Upper lobe of left lung (tissue), 6 donors: ENCODE measurements at regions not wholly inside any gene's neighbourhood (a gene's known extent, or its start where the extent isn't known, plus 50 kb on each side); places are given as distances from the start of the nearest gene placed in this dataset.
"Not testable (repeated sequence)": the region's sequence is repeated elsewhere in the genome, so short reads cannot be mapped to it uniquely, and the experiment has no call there.

Experiments used
- ATAC-seq, 2 donors: fragments of 200-7000 bp; cut with Tn5 transposase; one replicate each; pipeline ENCODE4 v1.9.1; 2022; ENCODE audit warnings: mild to moderate bottlenecking in 2 of 2, moderate library complexity in 2 of 2; ENCODE audit not compliant: low FRiP score in 2 of 2
- DNase-seq, 2 donors: peaks; one replicate each; pipeline ENCODE4 v3.0.0-alpha.2; 2019 to 2020
- H3K27ac ChIP-seq, 4 donors: fragments of 200-600 bp; sonication (generic); one replicate each; pipeline ENCODE4 v1.5.1; 2016 to 2019
- H3K27me3 ChIP-seq, 4 donors: fragments of 200-600 bp; sonication (generic); one replicate each; pipeline ENCODE4 v1.5.1; 2017 to 2019
- H3K36me3 ChIP-seq, 4 donors: fragments of 200-600 bp; sonication (generic); one replicate each; pipeline ENCODE4 v1.5.1; 2016 to 2019
- H3K4me1 ChIP-seq, 4 donors: fragments of 200-600 bp; sonication (generic); one replicate each; pipeline ENCODE4 v1.5.1; 2018 to 2019
- H3K4me3 ChIP-seq, 4 donors: fragments of 200-600 bp; sonication (generic); one replicate each; pipeline ENCODE4 v1.5.1; 2017 to 2019; ENCODE audit warnings: mild to moderate bottlenecking in 2 of 4, moderate library complexity in 1 of 4
- H3K9me3 ChIP-seq, 4 donors: fragments of 200-600 bp; sonication (generic); one replicate each; pipeline ENCODE4 v1.5.1; 2018 to 2019
- EP300 ChIP-seq, 4 donors: sonication (generic); formaldehyde crosslinking; IDR thresholded peaks; one replicate each; pipeline ENCODE4 v1.5.1; 2017; ENCODE audit warnings: antibody characterized with exemption in 4 of 4, control low read depth in 2 of 4
- POLR2A ChIP-seq, 4 donors: fragments of 450-650 bp; IDR thresholded peaks; one replicate each; pipeline ENCODE4 v1.5.1; 2016 to 2017; ENCODE audit warnings: antibody characterized with exemption in 4 of 4, mild to moderate bottlenecking in 2 of 4
- POLR2AphosphoS5 ChIP-seq, 2 donors: sonication (generic); formaldehyde crosslinking; IDR thresholded peaks; one replicate each; pipeline ENCODE4 v1.5.1; 2017; ENCODE audit warnings: antibody characterized with exemption in 2 of 2
- WGBS, 2 donors: methylation state at CpG; one replicate each; pipeline ENCODE4 v1.1.5; 2017 to 2018; 5-methylcytosine and 5-hydroxymethylcytosine counted together
- TF ChIP-seq, protein P1 (sequence below), 6 experiments: fragments of 450-650 bp in 4 of 6; fragments of 200-600 bp in 2 of 6; sonication (generic) in 2 of 6; IDR thresholded peaks; one replicate each; pipeline ENCODE4 v1.5.1; 2016 to 2019; ENCODE audit warnings: antibody characterized with exemption in 6 of 6
- donor health status: DM: no; HTN: no; CAD: no; lungs with moderate emphysema.
- donor health status: DM: no; HTN: yes; CAD: no; lungs with severe emphysema.

DNA sequence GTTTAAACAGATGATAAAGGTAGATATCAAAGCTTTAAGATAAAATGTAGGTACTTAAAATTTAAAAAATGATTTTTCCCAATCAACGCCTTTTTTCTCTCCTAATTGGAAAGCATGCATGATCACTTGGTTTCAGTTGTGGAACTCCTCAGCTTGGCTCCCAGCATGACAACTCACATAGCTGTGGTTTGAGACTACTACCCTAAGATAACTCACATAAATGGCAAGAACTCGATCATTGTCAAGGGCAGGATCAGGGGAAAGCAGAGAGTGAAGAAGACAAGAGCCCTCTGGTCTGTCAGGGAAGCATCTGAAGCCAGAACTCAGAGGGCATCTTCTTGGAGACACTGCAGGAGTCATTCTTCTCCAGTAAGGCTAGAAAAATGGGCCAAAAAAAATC is 516.7 kb downstream of the NTRK3 start:
- 75 to 79% methylated on average over 2 of the region's 2 CpGs for WGBS, 2 donors
- DNase-seq (no peak), ATAC-seq (no peak)
- TF ChIP-seq, protein P1, sequence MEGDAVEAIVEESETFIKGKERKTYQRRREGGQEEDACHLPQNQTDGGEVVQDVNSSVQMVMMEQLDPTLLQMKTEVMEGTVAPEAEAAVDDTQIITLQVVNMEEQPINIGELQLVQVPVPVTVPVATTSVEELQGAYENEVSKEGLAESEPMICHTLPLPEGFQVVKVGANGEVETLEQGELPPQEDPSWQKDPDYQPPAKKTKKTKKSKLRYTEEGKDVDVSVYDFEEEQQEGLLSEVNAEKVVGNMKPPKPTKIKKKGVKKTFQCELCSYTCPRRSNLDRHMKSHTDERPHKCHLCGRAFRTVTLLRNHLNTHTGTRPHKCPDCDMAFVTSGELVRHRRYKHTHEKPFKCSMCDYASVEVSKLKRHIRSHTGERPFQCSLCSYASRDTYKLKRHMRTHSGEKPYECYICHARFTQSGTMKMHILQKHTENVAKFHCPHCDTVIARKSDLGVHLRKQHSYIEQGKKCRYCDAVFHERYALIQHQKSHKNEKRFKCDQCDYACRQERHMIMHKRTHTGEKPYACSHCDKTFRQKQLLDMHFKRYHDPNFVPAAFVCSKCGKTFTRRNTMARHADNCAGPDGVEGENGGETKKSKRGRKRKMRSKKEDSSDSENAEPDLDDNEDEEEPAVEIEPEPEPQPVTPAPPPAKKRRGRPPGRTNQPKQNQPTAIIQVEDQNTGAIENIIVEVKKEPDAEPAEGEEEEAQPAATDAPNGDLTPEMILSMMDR (IDR thresholded peaks at IDR 0.05), result no peak
- TF ChIP-seq EP300 (IDR thresholded peaks at IDR 0.05) (no peak), POLR2AphosphoS5 (IDR thresholded peaks at IDR 0.05) (no peak), POLR2A (IDR thresholded peaks at IDR 0.05) (no peak)
- Histone ChIP-seq H3K4me1 (no peaks in the 10 kb centered on the region), H3K9me3 (no peaks in the 10 kb centered on the region), H3K4me3 (no peak overlapping the region), H3K27ac (no peak overlapping the region), H3K27me3 (no peaks in the 10 kb centered on the region), H3K36me3 (no peaks in the 10 kb centered on the region)

DNA sequence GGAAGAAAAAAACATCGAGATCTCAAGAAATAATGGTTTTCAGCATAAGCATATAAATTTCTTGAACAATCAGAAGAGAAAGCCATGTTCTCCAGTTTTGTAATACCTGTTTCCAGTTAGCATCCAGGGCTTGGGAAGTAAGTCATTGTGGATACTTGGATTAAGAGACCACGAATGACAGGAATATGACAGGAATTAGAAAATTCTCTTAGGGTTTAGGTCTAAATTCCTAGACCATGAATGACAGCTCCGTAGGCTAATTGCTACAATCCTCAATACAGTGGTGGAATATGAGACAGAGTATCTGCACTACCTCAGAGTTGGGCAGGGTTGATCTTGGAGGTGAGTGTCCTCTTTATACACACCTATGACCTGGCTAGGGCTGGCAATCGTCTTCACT is 517.5 kb downstream of the NTRK3 start:
- Histone ChIP-seq H3K4me3 (no peak overlapping the region), H3K27me3 (no peaks in the 10 kb centered on the region), H3K36me3 (no peaks in the 10 kb centered on the region), H3K4me1 (no peaks in the 10 kb centered on the region), H3K9me3 (no peaks in the 10 kb centered on the region), H3K27ac (no peak overlapping the region)
- TF ChIP-seq, protein P1 (IDR thresholded peaks at IDR 0.05), result no peak
- TF ChIP-seq EP300 (IDR thresholded peaks at IDR 0.05), result no peak
- no peak for DNase-seq
- 60 to 84% methylated on average over 4 of the region's 4 CpGs for WGBS, 2 donors
- no peak for ATAC-seq

DNA sequence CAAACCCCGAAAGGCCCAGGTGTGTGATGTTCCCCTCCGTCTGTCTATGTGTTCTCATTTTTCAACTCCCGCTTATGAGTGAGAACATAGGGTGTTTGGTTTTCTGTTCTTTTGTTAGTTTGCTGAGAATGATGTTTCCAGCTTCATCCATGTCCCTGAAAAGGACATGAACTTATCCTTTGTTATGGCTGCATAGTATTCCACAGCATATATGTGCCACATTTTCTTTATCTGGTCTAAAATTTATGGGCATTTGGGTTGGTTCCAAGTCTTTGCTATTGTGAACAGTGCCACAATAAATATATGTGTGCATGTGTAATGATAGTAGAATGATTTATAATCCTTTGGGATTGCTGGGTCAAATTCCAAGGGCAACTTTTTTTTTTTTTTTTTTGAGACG is 519.1 kb downstream of the NTRK3 start:
- 89 to 96% methylated on average over 4 of the region's 4 CpGs for WGBS, 2 donors
- H3K9me3 ChIP-seq, H3K27me3 ChIP-seq, ATAC-seq, H3K27ac ChIP-seq, H3K4me1 ChIP-seq, DNase-seq, H3K36me3 ChIP-seq, H3K4me3 ChIP-seq: not testable (repeated sequence)

DNA sequence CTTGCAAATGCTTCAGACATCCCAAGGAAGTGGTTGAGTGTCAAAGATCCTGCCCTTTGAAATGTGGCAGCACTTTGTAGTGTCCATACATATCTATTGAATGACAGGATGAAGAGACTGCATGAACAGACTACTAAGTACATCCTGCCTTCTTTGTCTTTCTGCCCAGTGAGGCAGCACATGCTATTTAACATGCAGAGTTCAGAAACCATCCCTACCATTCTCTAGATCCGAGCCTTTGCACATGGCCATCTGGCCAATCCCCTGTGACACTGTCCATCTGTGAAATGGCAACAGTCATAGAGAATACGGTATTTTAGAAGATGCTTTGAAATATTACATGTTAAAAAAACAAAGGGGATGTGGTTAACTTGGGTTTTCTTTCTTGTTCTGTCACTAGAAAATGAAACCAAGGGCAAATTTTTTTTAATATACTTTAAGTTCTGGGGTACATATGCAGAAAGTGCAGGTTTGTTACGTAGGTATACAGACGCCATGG is 519.6 kb downstream of the NTRK3 start:
- WGBS, 2 donors, result 72 to 79% methylated on average over 4 of the region's 4 CpGs
- Histone ChIP-seq H3K27me3 (no peaks in the 10 kb centered on the region), H3K4me1 (no peaks in the 10 kb centered on the region), H3K36me3 (no peaks in the 10 kb centered on the region), H3K9me3 (no peaks in the 10 kb centered on the region), H3K4me3 (no peak overlapping the region), H3K27ac (no peak overlapping the region)
- TF ChIP-seq POLR2A (IDR thresholded peaks at IDR 0.05) (no peak), POLR2AphosphoS5 (IDR thresholded peaks at IDR 0.05) (no peak), EP300 (IDR thresholded peaks at IDR 0.05) (no peak)
- TF ChIP-seq, protein P1 (IDR thresholded peaks at IDR 0.05), result no peak
- DNase-seq (no peak), ATAC-seq (no peak)

DNA sequence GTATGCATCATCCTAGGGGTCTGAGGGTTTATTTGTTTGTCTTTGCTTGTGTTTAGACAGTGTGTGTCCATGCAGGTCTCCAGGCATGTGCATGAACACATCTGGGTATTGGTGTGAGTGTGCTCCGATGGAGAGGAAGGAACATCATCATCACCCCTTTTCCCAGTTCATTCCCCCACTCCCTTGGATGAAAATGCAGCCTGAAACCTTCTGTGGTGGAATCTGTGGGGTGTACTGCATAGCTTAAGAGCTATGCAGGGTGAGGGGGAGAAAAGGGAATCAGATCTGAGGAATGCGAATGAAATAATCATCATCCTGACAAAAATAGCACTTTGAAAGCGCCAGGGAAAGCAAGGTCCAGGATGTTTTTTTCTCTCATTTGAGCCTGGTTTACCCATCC is 520.1 kb downstream of the NTRK3 start:
- H3K27ac ChIP-seq, result no peak overlapping the region
- no peak overlapping the region for H3K4me3 ChIP-seq
- H3K9me3 ChIP-seq, result no peaks in the 10 kb centered on the region
- H3K4me1 ChIP-seq, result no peaks in the 10 kb centered on the region
- no peak for DNase-seq
- 75 to 77% methylated on average over 3 of the region's 3 CpGs for WGBS, 2 donors
- H3K27me3 ChIP-seq, result no peaks in the 10 kb centered on the region
- no peaks in the 10 kb centered on the region for H3K36me3 ChIP-seq
- TF ChIP-seq, protein P1 (IDR thresholded peaks at IDR 0.05), result no peak
- TF ChIP-seq POLR2A (IDR thresholded peaks at IDR 0.05) (no peak), EP300 (IDR thresholded peaks at IDR 0.05) (no peak), POLR2AphosphoS5 (IDR thresholded peaks at IDR 0.05) (no peak)
- ATAC-seq, result no peak
